Embryonic facial prominence (tissue), 1 donor: ENCODE measurements at regions not wholly inside any gene's neighbourhood (a gene's known extent, or its start where the extent isn't known, plus 50 kb on each side); places are given as distances from the start of the nearest gene placed in this dataset.
"Not testable (repeated sequence)": the region's sequence is repeated elsewhere in the genome, so short reads cannot be mapped to it uniquely, and the experiment has no call there.

Source experiments
- DNase-seq: peaks from one replicate; pipeline ENCODE4 v3.0.0-alpha.2; 2016; ENCODE audit errors: extremely low spot score

GRCh38 chr13:81393721-81394120, 1052.8 kb upstream of the SPRY2 start:
- no peak for DNase-seq

GRCh38 chr13:81393110-81393509, 1052.2 kb upstream of the SPRY2 start:
- DNase-seq: no peak

- no peak for DNase-seq
Measured at GRCh38 chr13:81388400-81388799, 1047.5 kb upstream of the SPRY2 start.

GRCh38 chr13:81383444-81383843, 1042.5 kb upstream of the SPRY2 start:
- DNase-seq: no peak

GRCh38 chr13:81382246-81382645, 1041.3 kb upstream of the SPRY2 start:
- DNase-seq: no peak

GRCh38 chr13:81381560-81381959, 1040.6 kb upstream of the SPRY2 start:
- DNase-seq: no peak

- no peak for DNase-seq
Measured at GRCh38 chr13:81379183-81379582, 1038.3 kb upstream of the SPRY2 start.

GRCh38 chr13:81377921-81378320, 1037.0 kb upstream of the SPRY2 start:
- DNase-seq: no peak

GRCh38 chr13:81375709-81376108, 1034.8 kb upstream of the SPRY2 start:
- no peak for DNase-seq

GRCh38 chr13:81362711-81363110, 1021.8 kb upstream of the SPRY2 start:
- DNase-seq: not testable (repeated sequence)

- no peak for DNase-seq
Measured at GRCh38 chr13:81350056-81350455, 1009.1 kb upstream of the SPRY2 start.

GRCh38 chr13:81340118-81341069, 999.5 kb upstream of the SPRY2 start:
- DNase-seq: not testable (repeated sequence)

- DNase-seq: not testable (repeated sequence)
Measured at GRCh38 chr13:81339666-81340065, 998.7 kb upstream of the SPRY2 start.

- DNase-seq: no peak
Measured at GRCh38 chr13:81334481-81334880, 993.6 kb upstream of the SPRY2 start.

GRCh38 chr13:81326913-81327312, 986.0 kb upstream of the SPRY2 start:
- no peak for DNase-seq

- no peak for DNase-seq
Measured at GRCh38 chr13:81320516-81320915, 979.6 kb upstream of the SPRY2 start.

- DNase-seq: no peak
Measured at GRCh38 chr13:81319351-81319750, 978.4 kb upstream of the SPRY2 start.

GRCh38 chr13:81318231-81319019, 977.5 kb upstream of the SPRY2 start:
- DNase-seq: no peak

- DNase-seq: no peak
Measured at GRCh38 chr13:81314461-81314860, 973.5 kb upstream of the SPRY2 start.

GRCh38 chr13:81305928-81306327, 965.0 kb upstream of the SPRY2 start:
- DNase-seq: no peak

- DNase-seq: no peak
Measured at GRCh38 chr13:81304121-81304659, 963.3 kb upstream of the SPRY2 start.

GRCh38 chr13:81302677-81303076, 961.8 kb upstream of the SPRY2 start:
- DNase-seq: no peak
